Smooth muscle cell (in vitro differentiated cells): ENCODE measurements at regions not wholly inside any gene's neighbourhood (a gene's known extent, or its start where the extent isn't known, plus 50 kb on each side); places are given as distances from the start of the nearest gene placed in this dataset.

Source experiments
- DNase-seq: peaks from one replicate; lab custom pipeline; 2025; ENCODE audit not compliant: unreplicated experiment; lab: John Stamatoyannopoulos, UW
- H2AFZ ChIP-seq: fragments of 200-600 bp; sonication (generic); 2 replicates; pipeline ENCODE4 v1.6.0; 2016; ENCODE audit warnings: antibody characterized with exemption, low read depth, mild to moderate bottlenecking
- H3F3A ChIP-seq: fragments of 200-600 bp; sonication (generic); 2 replicates; pipeline ENCODE4 v1.6.0; 2017; ENCODE audit warnings: antibody characterized with exemption, low read depth
- H3K27ac ChIP-seq: fragments of 200-600 bp; sonication (generic); 2 replicates; pipeline ENCODE4 v1.5.1; 2016; ENCODE audit warnings: low read depth, mild to moderate bottlenecking
- H3K27me3 ChIP-seq: fragments of 200-600 bp; sonication (generic); 2 replicates; pipeline ENCODE4 v1.6.1; 2016; ENCODE audit warnings: low read depth, mild to moderate bottlenecking
- H3K36me3 ChIP-seq: fragments of 200-600 bp; sonication (generic); 2 replicates; pipeline ENCODE4 v1.5.1; 2016; ENCODE audit warnings: low read depth
- H3K4me1 ChIP-seq: fragments of 200-600 bp; sonication (generic); 2 replicates; pipeline ENCODE4 v1.5.1; 2016; ENCODE audit warnings: low read depth
- H3K4me2 ChIP-seq: fragments of 200-600 bp; sonication (generic); 2 replicates; pipeline ENCODE4 v1.6.0; 2016; ENCODE audit warnings: mild to moderate bottlenecking
- H3K4me3 ChIP-seq: fragments of 200-600 bp; sonication (generic); 2 replicates; pipeline ENCODE4 v1.5.1; 2016; ENCODE audit warnings: mild to moderate bottlenecking
- H3K79me2 ChIP-seq: fragments of 200-600 bp; sonication (generic); 2 replicates; pipeline ENCODE4 v1.6.0; 2016; ENCODE audit warnings: low read depth, mild to moderate bottlenecking
- H3K9ac ChIP-seq: fragments of 200-600 bp; sonication (generic); 2 replicates; pipeline ENCODE4 v1.6.0; 2016; ENCODE audit warnings: low read depth
- H3K9me3 ChIP-seq: fragments of 200-600 bp; sonication (generic); replicated peaks from 2 replicates; pipeline ENCODE4 v1.5.1; 2016; ENCODE audit warnings: low read depth
- H4K20me1 ChIP-seq: fragments of 200-600 bp; sonication (generic); 2 replicates; pipeline ENCODE4 v1.6.0; 2016; ENCODE audit warnings: low read depth
- WGBS: methylation state at CpG from one replicate; pipeline ENCODE4 v1.1.7; 2016; ENCODE audit warnings: low lambda C conversion rate; 5-methylcytosine and 5-hydroxymethylcytosine counted together
- TF ChIP-seq, protein P1 (sequence below): fragments of 200-600 bp; sonication (generic); IDR thresholded peaks from 2 replicates; pipeline ENCODE4 v1.5.1; 2017; ENCODE audit warnings: borderline replicate concordance, mild to moderate bottlenecking, antibody characterized with exemption; ENCODE audit not compliant: insufficient read depth, poor library complexity, severe bottlenecking

- TF ChIP-seq, protein P1, sequence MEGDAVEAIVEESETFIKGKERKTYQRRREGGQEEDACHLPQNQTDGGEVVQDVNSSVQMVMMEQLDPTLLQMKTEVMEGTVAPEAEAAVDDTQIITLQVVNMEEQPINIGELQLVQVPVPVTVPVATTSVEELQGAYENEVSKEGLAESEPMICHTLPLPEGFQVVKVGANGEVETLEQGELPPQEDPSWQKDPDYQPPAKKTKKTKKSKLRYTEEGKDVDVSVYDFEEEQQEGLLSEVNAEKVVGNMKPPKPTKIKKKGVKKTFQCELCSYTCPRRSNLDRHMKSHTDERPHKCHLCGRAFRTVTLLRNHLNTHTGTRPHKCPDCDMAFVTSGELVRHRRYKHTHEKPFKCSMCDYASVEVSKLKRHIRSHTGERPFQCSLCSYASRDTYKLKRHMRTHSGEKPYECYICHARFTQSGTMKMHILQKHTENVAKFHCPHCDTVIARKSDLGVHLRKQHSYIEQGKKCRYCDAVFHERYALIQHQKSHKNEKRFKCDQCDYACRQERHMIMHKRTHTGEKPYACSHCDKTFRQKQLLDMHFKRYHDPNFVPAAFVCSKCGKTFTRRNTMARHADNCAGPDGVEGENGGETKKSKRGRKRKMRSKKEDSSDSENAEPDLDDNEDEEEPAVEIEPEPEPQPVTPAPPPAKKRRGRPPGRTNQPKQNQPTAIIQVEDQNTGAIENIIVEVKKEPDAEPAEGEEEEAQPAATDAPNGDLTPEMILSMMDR = no peak
- Histone ChIP-seq H3K79me2 (no peaks in the 10 kb centered on the region), H3K27me3 (no peaks in the 10 kb centered on the region), H3K4me2 (no peak overlapping the region), H3K4me1 (no peaks in the 10 kb centered on the region), H3K4me3 (no peak overlapping the region), H3K36me3 (no peaks in the 10 kb centered on the region), H3F3A (no peaks in the 10 kb centered on the region), H2AFZ (no peak overlapping the region), H4K20me1 (no peaks in the 10 kb centered on the region), H3K27ac (no peak overlapping the region), H3K9me3 (no peaks in the 10 kb centered on the region), H3K9ac (no peak overlapping the region)
- WGBS = 86% methylated on average over 9 of the region's 9 CpGs
- DNase-seq = no peak
Measured at GRCh38 chr11:115065830-115066664, 387.7 kb downstream of the NXPE2 start.

- no peaks in the 10 kb centered on the region for H3K9me3 ChIP-seq
- H3K27me3 ChIP-seq = peaks cover under 1% of the 10 kb centered on the region
- TF ChIP-seq, protein P1 = no peak
- no peak for DNase-seq
- H2AFZ ChIP-seq = no peak overlapping the region
- H3K4me2 ChIP-seq = no peak overlapping the region
- no peaks in the 10 kb centered on the region for H3K79me2 ChIP-seq
- no peaks in the 10 kb centered on the region for H3F3A ChIP-seq
- no peak overlapping the region for H3K27ac ChIP-seq
- no peaks in the 10 kb centered on the region for H3K36me3 ChIP-seq
- H3K4me1 ChIP-seq = no peaks in the 10 kb centered on the region
- no peak overlapping the region for H3K9ac ChIP-seq
- no peaks in the 10 kb centered on the region for H4K20me1 ChIP-seq
- H3K4me3 ChIP-seq = no peak overlapping the region
- 87% methylated on average over 1 of the region's 1 CpG for WGBS
Measured at GRCh38 chr11:115067471-115067870, 389.1 kb downstream of the NXPE2 start.

GRCh38 chr11:115067900-115068530 is 389.7 kb downstream of the NXPE2 start:
- Histone ChIP-seq H3K4me3 (no peak overlapping the region), H3K79me2 (no peaks in the 10 kb centered on the region), H2AFZ (no peak overlapping the region), H3K9ac (no peak overlapping the region), H3K27me3 (peaks cover 3% of the 10 kb centered on the region), H3K4me2 (no peak overlapping the region), H3K4me1 (no peaks in the 10 kb centered on the region), H3K9me3 (no peaks in the 10 kb centered on the region), H4K20me1 (no peaks in the 10 kb centered on the region), H3K27ac (no peak overlapping the region), H3K36me3 (no peaks in the 10 kb centered on the region), H3F3A (no peaks in the 10 kb centered on the region)
- WGBS = 91% methylated on average over 9 of the region's 9 CpGs
- DNase-seq = no peak
- TF ChIP-seq, protein P1 = no peak

DNA sequence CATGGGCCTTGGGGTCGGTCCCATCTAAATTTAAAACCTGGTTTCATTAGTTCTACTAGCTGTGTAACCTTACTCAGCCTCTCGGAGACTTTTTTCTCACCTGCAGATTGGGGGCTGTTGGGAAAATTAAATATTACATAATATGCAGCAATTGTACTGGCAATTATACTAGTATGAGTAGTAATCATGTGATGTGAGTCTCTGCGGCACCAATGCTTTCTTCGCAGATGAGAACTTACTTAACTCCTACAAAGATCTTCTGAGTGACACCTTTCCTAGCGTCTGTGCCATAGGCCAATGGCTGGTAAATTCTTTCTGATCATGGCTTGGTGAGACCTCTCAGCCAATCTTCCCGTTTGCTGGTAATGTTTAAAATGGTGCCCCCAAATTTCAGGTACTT is 391.3 kb downstream of the NXPE2 start:
- H3F3A ChIP-seq = no peaks in the 10 kb centered on the region
- H3K27ac ChIP-seq = no peak overlapping the region
- no peaks in the 10 kb centered on the region for H4K20me1 ChIP-seq
- no peak overlapping the region for H3K4me3 ChIP-seq
- peaks cover 11% of the 10 kb centered on the region for H3K27me3 ChIP-seq
- H3K4me2 ChIP-seq = no peak overlapping the region
- TF ChIP-seq, protein P1 = no peak
- H3K9ac ChIP-seq = no peak overlapping the region
- no peaks in the 10 kb centered on the region for H3K4me1 ChIP-seq
- H3K36me3 ChIP-seq = no peaks in the 10 kb centered on the region
- H3K9me3 ChIP-seq = no peaks in the 10 kb centered on the region
- 92% methylated on average over 6 of the region's 6 CpGs for WGBS
- H3K79me2 ChIP-seq = no peaks in the 10 kb centered on the region
- DNase-seq = no peak
- H2AFZ ChIP-seq = no peak overlapping the region
